ENCODE measurements at regions not wholly inside any gene's neighbourhood (a gene's known extent, or its start where the extent isn't known, plus 50 kb on each side); places are given as distances from the start of the nearest gene placed in this dataset.
"Not testable (repeated sequence)": the region's sequence is repeated elsewhere in the genome, so short reads cannot be mapped to it uniquely, and the experiment has no call there.

- not testable (repeated sequence) for TF ChIP-seq CTCF (conservative IDR thresholded peaks at IDR 0.05); ZFX (IDR thresholded peaks at IDR 0.05)
Measured at GRCh38 chr4:147246528-147246927, 234.4 kb upstream of the EDNRA start.
